ENCODE measurements at regions not wholly inside any gene's neighbourhood (a gene's known extent, or its start where the extent isn't known, plus 50 kb on each side); places are given as distances from the start of the nearest gene placed in this dataset.
"Not testable (repeated sequence)": the region's sequence is repeated elsewhere in the genome, so short reads cannot be mapped to it uniquely, and the experiment has no call there.

- DNase-seq (ENCODE audit: low spot score) = no peak
These were observed 52.1 kb downstream of the CARTPT start for GRCh38 chr5:71771191-71771590.

GRCh38 chr5:71778678-71779276, 59.7 kb downstream of the CARTPT start:
- no peak for DNase-seq (ENCODE audit: low spot score)

GRCh38 chr5:71780597-71780996, 61.5 kb downstream of the CARTPT start:
- no peak for DNase-seq (ENCODE audit: low spot score)

DNA sequence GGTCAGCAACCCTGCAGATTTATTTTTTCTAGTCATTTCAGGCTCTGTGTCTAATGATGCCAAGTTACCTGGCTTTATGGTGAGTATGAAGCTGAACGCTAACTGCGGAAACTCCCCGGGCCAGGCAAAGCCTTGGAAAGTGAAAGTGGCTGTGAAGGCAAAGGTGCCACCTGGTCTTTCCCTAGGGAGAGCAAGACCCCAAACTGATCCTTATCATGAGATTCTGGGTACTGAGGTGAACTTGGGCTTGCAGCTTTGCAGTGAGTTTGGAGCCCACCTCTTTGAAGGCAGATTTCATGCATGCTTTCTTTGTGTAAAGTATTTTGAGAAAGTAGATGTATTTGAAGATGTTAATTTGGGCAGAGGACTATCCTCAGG, 63.3 kb downstream of the CARTPT start:
- DNase-seq (ENCODE audit: low spot score) = no peak

GRCh38 chr5:71782771-71783770, 64.0 kb downstream of the CARTPT start:
- peak; percentile 27 for DNase-seq (ENCODE audit: low spot score)

DNA sequence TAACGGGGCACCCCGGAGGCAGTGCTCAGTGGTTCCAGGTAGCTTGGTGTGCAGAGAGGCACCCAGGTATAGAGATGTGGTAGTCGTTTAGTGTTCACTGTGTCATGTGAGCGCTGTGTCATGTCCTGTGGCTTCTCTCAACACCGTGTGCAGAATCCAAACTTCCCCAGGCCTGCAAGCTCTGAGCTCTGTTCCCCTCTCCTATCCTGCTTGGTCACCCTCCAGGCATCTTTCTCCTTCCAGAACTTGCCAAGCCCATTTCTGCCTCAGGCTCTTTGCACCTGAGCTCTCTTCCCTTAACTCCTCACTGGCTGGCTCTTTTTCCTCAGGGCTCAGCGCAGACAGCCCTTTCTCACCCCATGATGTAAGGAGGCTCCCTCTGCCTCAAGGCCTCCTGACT, 64.8 kb downstream of the CARTPT start:
- no peak for DNase-seq (ENCODE audit: low spot score)

DNA sequence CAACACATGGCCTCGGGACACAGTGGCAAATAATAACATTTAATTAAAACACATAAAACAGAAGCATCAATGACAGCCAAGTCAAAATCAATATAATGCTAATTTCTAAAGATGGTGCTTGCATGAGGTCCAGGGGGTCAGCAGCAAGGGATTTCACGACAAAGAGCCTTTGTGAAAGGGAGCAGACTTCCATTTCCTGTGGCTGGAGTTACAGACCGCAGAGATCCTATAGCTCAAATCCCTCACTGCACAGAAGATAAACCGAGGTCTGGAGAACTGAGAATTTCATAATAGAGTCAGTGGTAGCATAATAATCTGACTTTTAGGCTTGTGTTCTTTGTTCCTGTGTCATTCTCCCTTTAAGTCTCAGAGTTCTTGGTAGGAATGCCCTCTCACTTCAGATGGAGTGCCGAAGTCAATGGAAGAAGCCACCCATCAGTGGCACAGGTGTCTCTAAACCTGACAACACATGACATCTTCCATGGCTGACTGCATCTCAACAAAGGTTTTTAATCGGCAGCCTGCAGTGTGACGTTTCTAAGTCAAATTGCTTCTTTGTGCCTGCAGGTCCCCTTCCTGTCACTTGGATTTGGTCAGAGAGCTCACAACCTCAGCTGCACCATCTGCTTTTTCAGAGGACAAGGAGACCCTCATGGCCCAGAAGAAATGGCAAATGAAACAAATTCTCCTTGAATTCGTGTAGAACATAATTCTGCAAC, 67.4 kb downstream of the CARTPT start:
- no peak for DNase-seq (ENCODE audit: low spot score)

- no peak for DNase-seq (ENCODE audit: low spot score)
These were observed 69.7 kb downstream of the CARTPT start for GRCh38 chr5:71788794-71789193.

GRCh38 chr5:71789746-71790145, 70.7 kb downstream of the CARTPT start:
- DNase-seq (ENCODE audit: low spot score) = no peak

- DNase-seq (ENCODE audit: low spot score) = no peak
These were observed 71.4 kb downstream of the CARTPT start for GRCh38 chr5:71790433-71790832.

DNA sequence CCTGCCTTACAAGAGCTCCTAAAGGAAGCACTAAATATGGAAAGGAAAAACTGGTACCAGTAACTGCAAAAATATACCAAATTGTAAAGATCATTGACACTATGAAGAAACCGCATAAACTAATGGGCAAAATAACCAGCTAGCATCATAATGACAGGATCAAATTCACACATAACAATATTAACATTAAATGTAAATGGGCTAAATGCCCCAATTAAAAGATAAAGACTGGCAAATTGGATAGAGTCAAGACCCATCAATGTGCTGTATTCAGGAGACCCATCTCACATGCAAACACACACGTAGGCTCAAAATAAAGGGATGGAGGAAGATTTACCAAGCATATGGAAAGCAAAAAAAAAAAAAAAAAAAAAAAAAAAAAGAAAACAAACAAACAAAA, 73.0 kb downstream of the CARTPT start:
- DNase-seq (ENCODE audit: low spot score) = not testable (repeated sequence)

GRCh38 chr5:71794061-71794695, 75.1 kb downstream of the CARTPT start:
- no peak for DNase-seq (ENCODE audit: low spot score)

DNA sequence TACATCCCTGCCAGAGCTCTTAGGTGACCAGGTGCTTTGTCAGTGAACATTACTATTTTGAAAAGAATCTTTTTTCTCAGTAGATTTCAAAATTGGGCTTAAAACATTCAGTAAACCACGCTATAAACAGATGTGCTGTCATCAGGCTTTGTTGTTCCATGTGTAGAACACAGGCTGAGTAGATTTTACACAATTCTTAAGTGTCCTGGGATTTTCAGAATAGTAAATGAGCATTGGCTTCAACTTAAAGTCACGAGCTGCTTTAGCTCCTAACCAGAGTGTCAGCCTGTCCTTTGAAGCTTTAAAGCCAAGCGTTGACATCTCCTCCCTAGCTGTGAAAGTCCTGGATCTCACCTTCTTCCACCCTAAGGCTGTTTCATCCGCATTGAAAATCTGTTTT, 83.6 kb downstream of the CARTPT start:
- DNase-seq (ENCODE audit: low spot score) = no peak

- no peak for DNase-seq (ENCODE audit: low spot score)
These were observed 87.6 kb downstream of the CARTPT start for GRCh38 chr5:71806711-71807110.

DNA sequence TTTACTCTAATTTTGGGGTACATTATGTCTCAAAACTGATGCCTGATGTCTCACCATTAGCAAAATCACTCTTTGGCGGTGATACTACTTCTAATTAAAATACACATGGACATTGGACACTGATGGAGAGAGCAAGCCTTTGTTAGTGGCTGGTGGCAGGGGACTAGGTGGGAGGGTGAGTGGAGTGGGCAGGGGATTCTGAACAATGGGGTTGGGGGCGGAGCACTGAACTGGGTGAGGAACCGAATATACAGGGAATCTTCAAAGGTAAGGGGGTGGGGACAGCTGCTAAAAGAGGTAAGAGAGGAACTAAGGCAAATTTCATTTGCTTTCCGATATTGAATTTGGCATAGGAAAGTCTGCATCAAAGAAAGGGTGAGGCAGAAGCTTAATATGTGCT, 88.8 kb downstream of the CARTPT start:
- no peak for DNase-seq (ENCODE audit: low spot score)

DNA sequence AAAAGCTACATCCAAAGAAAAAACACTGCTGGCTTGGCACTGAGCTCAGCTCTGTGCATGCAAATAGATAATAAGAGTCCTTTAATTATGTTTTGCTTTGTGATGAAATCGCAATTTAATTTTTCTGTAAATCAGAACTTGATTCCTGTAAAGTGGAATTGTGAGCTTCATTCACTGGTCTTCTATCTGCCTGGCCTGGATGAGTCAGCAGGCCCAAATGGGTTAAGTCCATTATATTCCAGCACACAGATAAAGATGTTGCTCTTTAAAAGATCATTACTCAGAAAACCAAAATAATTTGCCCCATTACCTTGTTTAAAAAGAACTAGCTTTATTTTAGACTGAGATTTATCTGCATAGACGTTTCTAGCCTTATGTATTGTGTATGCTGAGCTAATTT, 90.4 kb downstream of the CARTPT start:
- DNase-seq (ENCODE audit: low spot score) = no peak

- no peak for DNase-seq (ENCODE audit: low spot score)
These were observed 90.9 kb downstream of the CARTPT start for GRCh38 chr5:71810023-71810422.

- no peak for DNase-seq (ENCODE audit: low spot score)
These were observed 91.6 kb downstream of the CARTPT start for GRCh38 chr5:71810471-71811195.

- DNase-seq (ENCODE audit: low spot score) = no peak
These were observed 92.7 kb downstream of the CARTPT start for GRCh38 chr5:71811779-71812178.

GRCh38 chr5:71816307-71816706, 97.2 kb downstream of the CARTPT start:
- no peak for DNase-seq (ENCODE audit: low spot score)

DNA sequence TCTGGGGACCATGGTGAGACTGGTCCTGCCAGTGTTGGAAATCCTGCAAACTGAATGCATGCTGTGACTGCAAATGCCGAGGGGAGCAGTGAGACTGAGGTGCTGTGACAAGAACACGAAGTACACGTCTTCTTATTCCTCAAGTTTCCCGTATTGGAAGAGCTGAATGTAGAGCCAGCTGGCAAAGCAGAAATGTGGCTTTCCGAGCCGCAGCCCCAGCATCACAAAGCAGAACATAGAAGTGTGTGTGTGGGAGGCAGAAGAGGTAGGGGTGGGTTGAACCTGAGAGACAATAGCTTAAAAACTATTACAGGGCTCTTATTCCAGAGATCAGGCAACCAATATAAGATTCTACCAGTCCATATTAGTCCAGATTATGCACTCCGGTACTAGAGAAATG, 98.8 kb downstream of the CARTPT start:
- DNase-seq (ENCODE audit: low spot score) = no peak

DNA sequence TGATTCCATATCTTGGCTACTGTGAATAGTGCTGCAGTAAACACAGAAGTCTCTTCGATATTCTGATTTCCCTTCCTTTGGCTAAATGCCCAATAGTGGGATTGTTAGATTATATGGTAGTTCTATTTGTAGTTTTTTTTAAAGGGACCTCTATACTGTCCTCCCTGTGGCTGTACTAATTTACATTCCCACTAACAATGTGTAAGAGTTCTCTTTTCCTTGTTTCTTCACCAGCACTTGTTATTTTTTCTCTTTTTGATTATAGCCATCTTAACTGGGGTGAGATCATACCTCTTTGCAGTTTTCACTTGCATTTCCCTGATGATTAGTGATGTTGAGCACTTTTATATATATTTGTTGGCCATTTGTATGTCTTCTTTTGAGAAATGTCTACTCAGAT, 102.0 kb downstream of the CARTPT start:
- no peak for DNase-seq (ENCODE audit: low spot score)

Data from CD4-positive, alpha-beta T cell treated with Interleukin-2 at 100 ng/mL for 4 hours (primary cell).